Left kidney (tissue), 1 donor: ENCODE measurements at regions not wholly inside any gene's neighbourhood (a gene's known extent, or its start where the extent isn't known, plus 50 kb on each side); places are given as distances from the start of the nearest gene placed in this dataset.

ENCODE experiments used
- DNase-seq: peaks from one replicate; pipeline ENCODE4 v3.0.0-alpha.2; 2013

- no peak for DNase-seq
These were observed 121.5 kb upstream of the SLC10A2 start for GRCh38 chr13:103187721-103188156.

- DNase-seq: no peak
These were observed 118.2 kb upstream of the SLC10A2 start for GRCh38 chr13:103184413-103184812.

GRCh38 chr13:103178986-103179943 is 113.0 kb upstream of the SLC10A2 start:
- no peak for DNase-seq

- DNase-seq: no peak
These were observed 108.7 kb upstream of the SLC10A2 start for GRCh38 chr13:103174966-103175365.

GRCh38 chr13:103168901-103169508 is 102.8 kb upstream of the SLC10A2 start:
- DNase-seq: no peak

- DNase-seq: no peak
These were observed 98.0 kb upstream of the SLC10A2 start for GRCh38 chr13:103164251-103164650.

GRCh38 chr13:103161476-103161875 is 95.3 kb upstream of the SLC10A2 start:
- DNase-seq: no peak

GRCh38 chr13:103157434-103158145 is 91.4 kb upstream of the SLC10A2 start:
- DNase-seq: no peak

- DNase-seq: no peak
These were observed 90.8 kb upstream of the SLC10A2 start for GRCh38 chr13:103157016-103157415.

- no peak for DNase-seq
These were observed 90.3 kb upstream of the SLC10A2 start for GRCh38 chr13:103156346-103156998.

- DNase-seq: no peak
These were observed 87.2 kb upstream of the SLC10A2 start for GRCh38 chr13:103153466-103153865.

GRCh38 chr13:103147961-103148360 is 81.7 kb upstream of the SLC10A2 start:
- DNase-seq: no peak

- no peak for DNase-seq
These were observed 79.2 kb upstream of the SLC10A2 start for GRCh38 chr13:103145442-103145841.

- DNase-seq: no peak
These were observed 77.2 kb upstream of the SLC10A2 start for GRCh38 chr13:103143432-103143831.

GRCh38 chr13:103142151-103142550 is 75.9 kb upstream of the SLC10A2 start:
- no peak for DNase-seq

GRCh38 chr13:103140001-103140671 is 73.9 kb upstream of the SLC10A2 start:
- DNase-seq: peak; percentile 6

- no peak for DNase-seq
These were observed 68.1 kb upstream of the SLC10A2 start for GRCh38 chr13:103134271-103134670.

- DNase-seq: no peak
These were observed 67.3 kb upstream of the SLC10A2 start for GRCh38 chr13:103133556-103133955.

- DNase-seq: peak; percentile 4
These were observed 64.5 kb upstream of the SLC10A2 start for GRCh38 chr13:103130681-103131210.

GRCh38 chr13:103130146-103130545 is 63.9 kb upstream of the SLC10A2 start:
- DNase-seq: no peak
